ENCODE measurements at regions not wholly inside any gene's neighbourhood (a gene's known extent, or its start where the extent isn't known, plus 50 kb on each side); places are given as distances from the start of the nearest gene placed in this dataset.
A peak's percentile ranks its signal among the peaks of the same experiment; 100 is the strongest.

- H3K4me1 ChIP-seq (ENCODE audit: control insufficient read depth in 2 of 2, insufficient read depth in 2 of 2, low read length in 2 of 2): peaks cover 2 to 5% of the 10 kb centered on the region in 2 donors
These were observed 108.1 kb downstream of the DHX15 start for GRCh38 chr4:24476282-24476681.

GRCh38 chr4:24475756-24476155 is 108.6 kb downstream of the DHX15 start:
- H3K27ac ChIP-seq (ENCODE audit: low read depth in 1 of 2, low read length in 1 of 2): no peak overlapping the region
- no peak overlapping the region for H3K4me3 ChIP-seq (ENCODE audit: low read length in 2 of 2)
- 79% methylated on average over 3 of the region's 3 CpGs for WGBS
- H3K36me3 ChIP-seq (ENCODE audit: control insufficient read depth in 2 of 2, insufficient read depth in 2 of 2, low read length in 1 of 2): no peaks in the 10 kb centered on the region
- no peak for DNase-seq (ENCODE audit: low read depth in 6 of 9, low spot score in 9 of 9)
- peaks cover 28 to 54% of the 10 kb centered on the region in 2 donors for H3K27me3 ChIP-seq (ENCODE audit: control insufficient read depth in 2 of 2, insufficient read depth in 1 of 2, low read length in 1 of 2)
- H3K9me3 ChIP-seq (ENCODE audit: control insufficient read depth in 2 of 2, insufficient read depth in 1 of 2, low read length in 1 of 2): peaks cover 2 to 3% of the 10 kb centered on the region in 2 donors
- peaks cover 2 to 5% of the 10 kb centered on the region in 2 donors for H3K4me1 ChIP-seq (ENCODE audit: control insufficient read depth in 2 of 2, insufficient read depth in 2 of 2, low read length in 2 of 2)

More at GRCh38 chr4:24476282-24476681, 108.1 kb downstream of the DHX15 start:
- Histone ChIP-seq H3K36me3 (ENCODE audit: control insufficient read depth in 2 of 2, insufficient read depth in 2 of 2, low read length in 1 of 2) (no peaks in the 10 kb centered on the region), H3K4me3 (ENCODE audit: low read length in 2 of 2) (no peak overlapping the region), H3K27me3 (ENCODE audit: control insufficient read depth in 2 of 2, insufficient read depth in 1 of 2, low read length in 1 of 2) (peaks cover 22 to 49% of the 10 kb centered on the region in 2 donors), H3K27ac (ENCODE audit: low read depth in 1 of 2, low read length in 1 of 2) (no peak overlapping the region), H3K9me3 (ENCODE audit: control insufficient read depth in 2 of 2, insufficient read depth in 1 of 2, low read length in 1 of 2) (peaks cover 0 to 3% of the 10 kb centered on the region in 2 donors)
- no peak for DNase-seq (ENCODE audit: low read depth in 6 of 9, low spot score in 9 of 9)
- 63% methylated on average over 4 of the region's 4 CpGs for WGBS

GRCh38 chr4:24473309-24473721 is 111.0 kb downstream of the DHX15 start:
- Histone ChIP-seq H3K4me3 (ENCODE audit: low read length in 2 of 2) (peak overlapping the region; percentile 33 to 48), H3K9me3 (ENCODE audit: control insufficient read depth in 2 of 2, insufficient read depth in 1 of 2, low read length in 1 of 2) (peaks cover 2 to 3% of the 10 kb centered on the region in 2 donors), H3K27me3 (ENCODE audit: control insufficient read depth in 2 of 2, insufficient read depth in 1 of 2, low read length in 1 of 2) (peaks cover 50 to 75% of the 10 kb centered on the region in 2 donors), H3K4me1 (ENCODE audit: control insufficient read depth in 2 of 2, insufficient read depth in 2 of 2, low read length in 2 of 2) (peaks cover 5% of the 10 kb centered on the region in 2 donors), H3K27ac (ENCODE audit: low read depth in 1 of 2, low read length in 1 of 2) (no peak overlapping the region), H3K36me3 (ENCODE audit: control insufficient read depth in 2 of 2, insufficient read depth in 2 of 2, low read length in 1 of 2) (no peaks in the 10 kb centered on the region)
- 2% methylated on average over 13 of the region's 13 CpGs for WGBS
- peak in 1 of 9 donors; percentile 17 for DNase-seq (ENCODE audit: low read depth in 6 of 9, low spot score in 9 of 9)

- Histone ChIP-seq H3K4me1 (ENCODE audit: control insufficient read depth in 2 of 2, insufficient read depth in 2 of 2, low read length in 2 of 2) (peaks cover 5% of the 10 kb centered on the region in 2 donors), H3K27me3 (ENCODE audit: control insufficient read depth in 2 of 2, insufficient read depth in 1 of 2, low read length in 1 of 2) (peaks cover 54 to 78% of the 10 kb centered on the region in 2 donors), H3K27ac (ENCODE audit: low read depth in 1 of 2, low read length in 1 of 2) (peak overlapping the region in 1 of 2 donors; percentile 54), H3K4me3 (ENCODE audit: low read length in 2 of 2) (peak overlapping the region; percentile 33 to 48), H3K36me3 (ENCODE audit: control insufficient read depth in 2 of 2, insufficient read depth in 2 of 2, low read length in 1 of 2) (no peaks in the 10 kb centered on the region), H3K9me3 (ENCODE audit: control insufficient read depth in 2 of 2, insufficient read depth in 1 of 2, low read length in 1 of 2) (peaks cover 2 to 3% of the 10 kb centered on the region in 2 donors)
- DNase-seq (ENCODE audit: low read depth in 6 of 9, low spot score in 9 of 9): peak in 5 of 9 donors; percentile 11 to 59 (median 31)
- WGBS: under 1% methylated on average over 93 of the region's 93 CpGs
These were observed 111.6 kb downstream of the DHX15 start for GRCh38 chr4:24472514-24473308.

- H3K4me1 ChIP-seq (ENCODE audit: control insufficient read depth in 2 of 2, insufficient read depth in 2 of 2, low read length in 2 of 2): peaks cover 5% of the 10 kb centered on the region in 2 donors
- H3K27me3 ChIP-seq (ENCODE audit: control insufficient read depth in 2 of 2, insufficient read depth in 1 of 2, low read length in 1 of 2): peaks cover 56 to 79% of the 10 kb centered on the region in 2 donors
- H3K27ac ChIP-seq (ENCODE audit: low read depth in 1 of 2, low read length in 1 of 2): no peak overlapping the region
- H3K4me3 ChIP-seq (ENCODE audit: low read length in 2 of 2): peak overlapping the region; percentile 8 to 48
- peaks cover 2 to 3% of the 10 kb centered on the region in 2 donors for H3K9me3 ChIP-seq (ENCODE audit: control insufficient read depth in 2 of 2, insufficient read depth in 1 of 2, low read length in 1 of 2)
- H3K36me3 ChIP-seq (ENCODE audit: control insufficient read depth in 2 of 2, insufficient read depth in 2 of 2, low read length in 1 of 2): no peaks in the 10 kb centered on the region
- no peak for DNase-seq (ENCODE audit: low read depth in 6 of 9, low spot score in 9 of 9)
- WGBS: 3% methylated on average over 21 of the region's 21 CpGs
These were observed 112.2 kb downstream of the DHX15 start for GRCh38 chr4:24472161-24472510.

- peak in 1 of 9 donors; percentile 7 for DNase-seq (ENCODE audit: low read depth in 6 of 9, low spot score in 9 of 9)
- H3K4me3 ChIP-seq (ENCODE audit: low read length in 2 of 2): peak overlapping the region; percentile 13 to 48
- H3K27ac ChIP-seq (ENCODE audit: low read depth in 1 of 2, low read length in 1 of 2): no peak overlapping the region
- no peaks in the 10 kb centered on the region for H3K36me3 ChIP-seq (ENCODE audit: control insufficient read depth in 2 of 2, insufficient read depth in 2 of 2, low read length in 1 of 2)
- peaks cover 2 to 3% of the 10 kb centered on the region in 2 donors for H3K9me3 ChIP-seq (ENCODE audit: control insufficient read depth in 2 of 2, insufficient read depth in 1 of 2, low read length in 1 of 2)
- whole genome bisulfite sequencing: 2% methylated on average over 50 of the region's 50 CpGs
- peaks cover 5% of the 10 kb centered on the region in 2 donors for H3K4me1 ChIP-seq (ENCODE audit: control insufficient read depth in 2 of 2, insufficient read depth in 2 of 2, low read length in 2 of 2)
- H3K27me3 ChIP-seq (ENCODE audit: control insufficient read depth in 2 of 2, insufficient read depth in 1 of 2, low read length in 1 of 2): peaks cover 56 to 81% of the 10 kb centered on the region in 2 donors
These were observed 112.7 kb downstream of the DHX15 start for GRCh38 chr4:24471486-24472160.

GRCh38 chr4:24470666-24471485 is 113.5 kb downstream of the DHX15 start:
- H3K27ac ChIP-seq (ENCODE audit: low read depth in 1 of 2, low read length in 1 of 2): no peak overlapping the region
- peaks cover 56 to 81% of the 10 kb centered on the region in 2 donors for H3K27me3 ChIP-seq (ENCODE audit: control insufficient read depth in 2 of 2, insufficient read depth in 1 of 2, low read length in 1 of 2)
- H3K36me3 ChIP-seq (ENCODE audit: control insufficient read depth in 2 of 2, insufficient read depth in 2 of 2, low read length in 1 of 2): no peaks in the 10 kb centered on the region
- peak overlapping the region; percentile 13 to 34 for H3K4me3 ChIP-seq (ENCODE audit: low read length in 2 of 2)
- under 1% methylated on average over 90 of the region's 90 CpGs for WGBS
- peaks cover 2 to 3% of the 10 kb centered on the region in 2 donors for H3K9me3 ChIP-seq (ENCODE audit: control insufficient read depth in 2 of 2, insufficient read depth in 1 of 2, low read length in 1 of 2)
- peaks cover 5% of the 10 kb centered on the region in 2 donors for H3K4me1 ChIP-seq (ENCODE audit: control insufficient read depth in 2 of 2, insufficient read depth in 2 of 2, low read length in 2 of 2)
- peak in 1 of 9 donors; percentile 9 for DNase-seq (ENCODE audit: low read depth in 6 of 9, low spot score in 9 of 9)

- H3K4me1 ChIP-seq (ENCODE audit: control insufficient read depth in 2 of 2, insufficient read depth in 2 of 2, low read length in 2 of 2): peaks cover 1 to 3% of the 10 kb centered on the region in 2 donors
- peaks cover 2 to 3% of the 10 kb centered on the region in 2 donors for H3K9me3 ChIP-seq (ENCODE audit: control insufficient read depth in 2 of 2, insufficient read depth in 1 of 2, low read length in 1 of 2)
- no peak overlapping the region for H3K4me3 ChIP-seq (ENCODE audit: low read length in 2 of 2)
- peaks cover 51 to 67% of the 10 kb centered on the region in 2 donors for H3K27me3 ChIP-seq (ENCODE audit: control insufficient read depth in 2 of 2, insufficient read depth in 1 of 2, low read length in 1 of 2)
- DNase-seq (ENCODE audit: low read depth in 6 of 9, low spot score in 9 of 9): no peak
- no peaks in the 10 kb centered on the region for H3K36me3 ChIP-seq (ENCODE audit: control insufficient read depth in 2 of 2, insufficient read depth in 2 of 2, low read length in 1 of 2)
- no peak overlapping the region for H3K27ac ChIP-seq (ENCODE audit: low read depth in 1 of 2, low read length in 1 of 2)
- 86% methylated on average over 5 of the region's 5 CpGs for WGBS
These were observed 116.3 kb downstream of the DHX15 start for GRCh38 chr4:24468071-24468470.
